K562 (cell line): ENCODE measurements at regions not wholly inside any gene's neighbourhood (a gene's known extent, or its start where the extent isn't known, plus 50 kb on each side); places are given as distances from the start of the nearest gene placed in this dataset.

Experiments used
- ATAC-seq: fragments of 200-7000 bp; cut with Tn5 transposase; 3 replicates; pipeline ENCODE4 v1.9.1; 2020; ENCODE audit warnings: moderate library complexity
- BruUV-seq: library from RNA; stranded (reverse); fragments of 400-500 nt; replicated peaks from 2 replicates; lab custom pipeline; 2021; lab: Mats Ljungman, UMichigan
- CTCF ChIA-PET: fragments of 300-600 bp; formaldehyde crosslinking; extraction: SDS; loops from one replicate; lab custom pipeline; 2021; ENCODE audit warnings: low intra/inter-chr PET ratio; lab: Yijun Ruan, JAX
- POLR2A ChIA-PET: fragments of 300-600, 350-650 bp; sonication (Branson Sonifier 250); formaldehyde crosslinking; extraction: SDS; loops from one replicate; lab custom pipeline; 2021; ENCODE audit warnings: antibody characterized with exemption, inconsistent platforms; lab: Yijun Ruan, JAX
- DNase-seq, 4 experiments: peaks; one replicate each; pipeline versions ENCODE4 v3.0.0 to v3.0.0-alpha.2; 2011 to 2018; ENCODE audit warnings: low spot score in 3 of 4, mixed read lengths in 3 of 4; ENCODE audit errors: extremely low read depth in 1 of 4
- FAIRE-seq: peaks from 2 replicates; lab custom pipeline; 2011; peaks lifted over from hg19 to GRCh38; lab: Jason Lieb, UNC
- H2AFZ ChIP-seq: 2 replicates; pipeline ENCODE4 v1.6.0; 2011; ENCODE audit warnings: low read depth, low read length, control low read depth, inconsistent platforms
- H3K27ac ChIP-seq: fragments of 200-600 bp; 3 replicates; pipeline ENCODE4 v1.8.0; 2011; ENCODE audit warnings: low read depth, mild to moderate bottlenecking, control low read depth, inconsistent platforms, low read length, moderate library complexity, mixed read lengths; ENCODE audit errors: extremely low read depth
- H3K27me3 ChIP-seq, 2 experiments: fragments of 300-600 bp in 1 of 2; 2 replicates in 1 of 2; 3 replicates in 1 of 2; pipeline versions ENCODE4 v1.6.0 to v1.8.0; 2011; ENCODE audit warnings: inconsistent platforms in 2 of 2, low read length in 2 of 2, mild to moderate bottlenecking in 1 of 2, mixed read lengths in 1 of 2, moderate library complexity in 1 of 2; ENCODE audit not compliant: control insufficient read depth in 2 of 2, insufficient read depth in 2 of 2
- H3K36me3 ChIP-seq: fragments of 300-600 bp; 3 replicates; pipeline ENCODE4 v1.8.0; 2011; ENCODE audit warnings: mild to moderate bottlenecking, low read length, inconsistent platforms; ENCODE audit not compliant: control insufficient read depth, insufficient read depth
- H3K4me1 ChIP-seq, 2 experiments: fragments of 200-600 bp in 1 of 2; replicated peaks in 1 of 2; 2 replicates in 1 of 2; 3 replicates in 1 of 2; pipeline versions ENCODE4 v1.5.1 to v1.8.0; 2011; ENCODE audit warnings: inconsistent platforms in 2 of 2, low read length in 2 of 2, mild to moderate bottlenecking in 1 of 2, mixed read lengths in 1 of 2, moderate library complexity in 1 of 2; ENCODE audit not compliant: control insufficient read depth in 2 of 2, insufficient read depth in 2 of 2
- H3K4me2 ChIP-seq: 2 replicates; pipeline ENCODE4 v1.6.1; 2011; ENCODE audit warnings: low read length, control low read depth, inconsistent platforms, mixed read lengths; ENCODE audit not compliant: insufficient read depth
- H3K4me3 ChIP-seq: fragments of 200-600 bp; sonication (generic), shearing (Covaris generic); 2 replicates; pipeline ENCODE4 v1.5.1; 2016; ENCODE audit warnings: control low read depth, inconsistent platforms
- H3K79me2 ChIP-seq: fragments of 200-600 bp; 3 replicates; pipeline ENCODE4 v1.8.0; 2011; ENCODE audit warnings: low read length, inconsistent platforms; ENCODE audit not compliant: control insufficient read depth, insufficient read depth
- H3K9ac ChIP-seq, 2 experiments: 2 replicates each; pipeline versions ENCODE4 v1.6.0 to v1.6.1; 2011; ENCODE audit warnings: low read depth in 2 of 2, low read length in 2 of 2, control low read depth in 1 of 2, inconsistent platforms in 1 of 2, mild to moderate bottlenecking in 1 of 2, mixed read lengths in 1 of 2; ENCODE audit not compliant: insufficient read depth in 1 of 2
- H3K9me1 ChIP-seq: one replicate; pipeline ENCODE4 v1.6.0; 2011; ENCODE audit warnings: inconsistent platforms, mild to moderate bottlenecking, low read length, moderate library complexity; ENCODE audit not compliant: control insufficient read depth, insufficient read depth
- H3K9me3 ChIP-seq: replicated peaks from 2 replicates; pipeline ENCODE4 v1.5.1; 2011; ENCODE audit warnings: low read depth, low read length, inconsistent platforms; ENCODE audit not compliant: control insufficient read depth, insufficient read depth
- H4K20me1 ChIP-seq: replicated peaks from 2 replicates; pipeline ENCODE4 v1.6.1; 2011; ENCODE audit warnings: low read length, inconsistent platforms, mixed read lengths; ENCODE audit not compliant: control insufficient read depth, insufficient read depth
- ATF4 ChIP-seq: fragments of 450-650 bp; formaldehyde crosslinking; IDR thresholded peaks from 2 replicates; pipeline ENCODE4 v1.4.0; 2022; ENCODE audit warnings: mild to moderate bottlenecking, moderate library complexity
- C11orf30 ChIP-seq: fragments of 450-650 bp; IDR thresholded peaks from 2 replicates; pipeline ENCODE4 v1.6.1; 2016; ENCODE audit warnings: low read depth, mild to moderate bottlenecking
- DEAF1 ChIP-seq: fragments of 450-650 bp; formaldehyde crosslinking; IDR thresholded peaks from 2 replicates; pipeline ENCODE4 v1.4.0; 2020; ENCODE audit warnings: mild to moderate bottlenecking, moderate library complexity
- E2F1 ChIP-seq: sonication (generic); formaldehyde crosslinking; IDR thresholded peaks from 2 replicates; pipeline ENCODE4 v1.8.1; 2023; ENCODE audit warnings: mild to moderate bottlenecking, missing genetic modification reagents, moderate library complexity
- FOXP4 ChIP-seq: sonication (generic); formaldehyde crosslinking; IDR thresholded peaks from 2 replicates; pipeline ENCODE4 v1.8.0; 2022; ENCODE audit warnings: mild to moderate bottlenecking, missing genetic modification reagents, borderline replicate concordance
- HMGXB4 ChIP-seq: sonication (generic); formaldehyde crosslinking; IDR thresholded peaks from 2 replicates; pipeline ENCODE4 v1.8.1; 2023; ENCODE audit warnings: mild to moderate bottlenecking, missing genetic modification reagents
- HNRNPLL ChIP-seq: fragments of 200-400 bp; formaldehyde crosslinking; IDR thresholded peaks from 2 replicates; pipeline ENCODE4 v1.6.1; 2017; ENCODE audit warnings: low read length, low read depth, mild to moderate bottlenecking; ENCODE audit not compliant: poor library complexity, severe bottlenecking
- MTA1 ChIP-seq: fragments of 450-650 bp; IDR thresholded peaks from 2 replicates; pipeline ENCODE4 v1.6.1; 2017; ENCODE audit warnings: borderline replicate concordance
- NFE2 ChIP-seq: IDR thresholded peaks from 2 replicates; pipeline ENCODE4 v1.6.1; 2014; ENCODE audit warnings: antibody characterized with exemption, low read depth
- SUPT5H ChIP-seq: fragments of 450-650 bp; IDR thresholded peaks from 2 replicates; pipeline ENCODE4 v1.6.1; 2016
- TFAM ChIP-seq: fragments of 250-450 bp; sonication (Bioruptor Pico); conservative IDR thresholded peaks from 2 replicates; pipeline ENCODE4 v1.5.0; 2021; ENCODE audit warnings: mild to moderate bottlenecking, moderate library complexity
- TGIF2 ChIP-seq: sonication (generic); formaldehyde crosslinking; IDR thresholded peaks from 2 replicates; pipeline ENCODE4 v1.8.1; 2022; ENCODE audit warnings: mild to moderate bottlenecking, missing genetic modification reagents, moderate library complexity
- WGBS: fragments of 100-300 bp; shearing (Covaris generic); methylation state at CpG from one replicate; pipeline ENCODE4 v1.1.6; 2016; ENCODE audit warnings: low coverage, mixed read lengths; ENCODE audit not compliant: insufficient coverage; ENCODE audit errors: missing lambda C conversion rate; 5-methylcytosine and 5-hydroxymethylcytosine counted together
- in situ Hi-C: fragments of 300-500 bp; cut with MboI; formaldehyde crosslinking; loops from 4 replicates; pipeline ENCODE4 v1.15.0; 2018; ENCODE audit warnings: inconsistent platforms, mixed read lengths
- intact Hi-C: fragments of 100-400 bp; cut with micrococcal nuclease; formaldehyde crosslinking; loops from 2 replicates; pipeline ENCODE4 v1.14.2; 2022

- Histone ChIP-seq H3K4me1 (no peaks in the 10 kb centered on the region), H3K9me1 (no peaks in the 10 kb centered on the region), H3K36me3 (no peaks in the 10 kb centered on the region), H2AFZ (no peak overlapping the region), H4K20me1 (no peaks in the 10 kb centered on the region), H3K9ac (no peak overlapping the region), H3K4me2 (no peak overlapping the region), H3K4me3 (no peak overlapping the region), H3K27me3 (no peaks in the 10 kb centered on the region; a peak in 2 of 5 replicates), H3K9me3 (no peaks in the 10 kb centered on the region), H3K27ac (no peak overlapping the region), H3K79me2 (no peaks in the 10 kb centered on the region)
- ATAC-seq (no peak), DNase-seq (no peak), FAIRE-seq (no peak)
- CTCF ChIA-PET = no interaction called here
- WGBS = 0% methylated on average over 2 of the region's 2 CpGs
- intact Hi-C loops (no loop called here), in situ Hi-C loops (loop anchor here (10.0 kb wide), 1 partner anchor 355 kb away; no protein-coding TSS in a partner anchor)
- BruUV-seq = no TSS peak
- POLR2A ChIA-PET = interaction anchor here (0.6 to 0.9 kb wide), 3 partner anchors 8 to 1888 kb away, joined by 3 to 4 read pairs (median 3); no protein-coding TSS in a partner anchor
- no peak for TF ChIP-seq NFE2
- TF ChIP-seq C11orf30 = no peak
- TF ChIP-seq SUPT5H = no peak
- no peak for TF ChIP-seq E2F1
- TF ChIP-seq MTA1 = no peak
- TF ChIP-seq HMGXB4 = no peak
- no peak for TF ChIP-seq TGIF2 (CRISPR knock-in tag)
- no peak for TF ChIP-seq HNRNPLL
- no peak for TF ChIP-seq DEAF1 (CRISPR knock-in tag)
- TF ChIP-seq FOXP4 = no peak
- no peak for TF ChIP-seq ATF4 (CRISPR knock-in tag)
- no peak for TF ChIP-seq TFAM (CRISPR knock-in tag)
Observed at GRCh38 chr1:222099746-222100145, 357.9 kb upstream of the DUSP10 start.
